AG09319 (cell line): ENCODE measurements at regions not wholly inside any gene's neighbourhood (a gene's known extent, or its start where the extent isn't known, plus 50 kb on each side); places are given as distances from the start of the nearest gene placed in this dataset.

Experiments
- DNase-seq: peaks from one replicate; pipeline ENCODE4 v3.0.0-alpha.2; 2010; ENCODE audit warnings: low read depth; ENCODE audit errors: extremely low read depth
- CTCF ChIP-seq: IDR thresholded peaks from 2 replicates; pipeline ENCODE4 v1.5.1; 2011; ENCODE audit warnings: low read depth, mild to moderate bottlenecking, inconsistent platforms, low read length, moderate library complexity

GRCh38 chrX:106363214-106363613 is 195.1 kb downstream of the PWWP3B start:
- TF ChIP-seq CTCF: no peak
- DNase-seq: no peak

DNA sequence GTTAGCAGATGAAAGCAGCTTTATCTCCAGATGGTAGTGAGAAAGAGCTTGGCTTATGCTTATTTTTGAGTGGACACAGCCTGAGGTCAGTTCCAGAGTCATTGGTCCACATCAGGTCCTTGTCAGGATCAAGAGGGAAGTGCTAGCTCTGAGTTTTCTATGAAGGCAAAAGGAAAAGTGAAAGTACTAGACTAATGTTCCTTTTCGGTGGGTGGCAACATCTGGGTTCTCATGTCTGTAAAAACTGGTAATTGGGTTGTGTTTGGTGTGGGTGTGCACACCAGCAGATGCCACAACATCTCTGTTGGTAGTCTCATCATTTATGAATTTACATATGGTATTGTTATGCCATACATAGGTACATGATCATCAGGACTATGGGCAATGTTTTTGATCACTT is 210.5 kb downstream of the PWWP3B start:
- no peak for TF ChIP-seq CTCF
- DNase-seq: no peak

GRCh38 chrX:106391284-106391911 is 220.4 kb upstream of the RADX start:
- no peak for TF ChIP-seq CTCF
- DNase-seq: no peak

- no peak for TF ChIP-seq CTCF
- no peak for DNase-seq
Observed at GRCh38 chrX:106392346-106392745, 219.4 kb upstream of the RADX start.

- no peak for TF ChIP-seq CTCF
- no peak for DNase-seq
Observed at GRCh38 chrX:106397788-106398538, 213.8 kb upstream of the RADX start.

GRCh38 chrX:106401965-106402559 is 209.7 kb upstream of the RADX start:
- DNase-seq: no peak
- no peak for TF ChIP-seq CTCF

GRCh38 chrX:106404512-106404911 is 207.3 kb upstream of the RADX start:
- no peak for DNase-seq
- TF ChIP-seq CTCF: no peak; the same call in 1 of the 2 replicates
